ENCODE measurements at regions not wholly inside any gene's neighbourhood (a gene's known extent, or its start where the extent isn't known, plus 50 kb on each side); places are given as distances from the start of the nearest gene placed in this dataset.

DNA sequence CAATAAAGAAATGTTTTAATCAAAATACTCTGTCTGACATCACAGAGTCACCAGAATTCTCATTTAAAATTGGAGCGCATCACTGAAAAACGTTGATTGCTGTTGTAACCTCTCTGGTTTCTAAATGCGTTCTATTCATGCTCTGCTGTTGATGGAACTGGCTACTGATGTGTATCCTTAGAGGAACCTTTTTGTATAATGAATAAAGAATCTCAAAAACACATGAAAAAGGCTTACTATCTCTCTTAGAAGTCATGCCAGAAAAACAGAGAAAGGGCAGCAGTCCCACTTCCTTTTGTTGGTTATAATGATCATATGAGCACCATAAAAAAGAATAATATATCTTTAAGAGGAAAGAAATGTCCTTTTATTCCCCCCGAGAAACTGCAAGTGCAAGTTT, 615.5 kb downstream of the TLE1 start:
- ATAC-seq (ENCODE audit: low read depth) (no peak), DNase-seq (ENCODE audit: low spot score) (no peak)
- no peaks in the 10 kb centered on the region for H3K36me3 ChIP-seq (ENCODE audit: low read depth)
- no peak overlapping the region for H3K27ac ChIP-seq (ENCODE audit: poor library complexity, severe bottlenecking)
- H3K9me3 ChIP-seq (ENCODE audit: severe bottlenecking) = no peaks in the 10 kb centered on the region
- no peak overlapping the region for H3K4me3 ChIP-seq (ENCODE audit: severe bottlenecking)
- no peak for TF ChIP-seq CTCF (IDR thresholded peaks at IDR 0.05; ENCODE audit: poor library complexity, severe bottlenecking)
- no peaks in the 10 kb centered on the region for H3K4me1 ChIP-seq (ENCODE audit: insufficient read depth, poor library complexity, severe bottlenecking)
- no peaks in the 10 kb centered on the region for H3K27me3 ChIP-seq (ENCODE audit: insufficient read depth, poor library complexity, severe bottlenecking)

DNA sequence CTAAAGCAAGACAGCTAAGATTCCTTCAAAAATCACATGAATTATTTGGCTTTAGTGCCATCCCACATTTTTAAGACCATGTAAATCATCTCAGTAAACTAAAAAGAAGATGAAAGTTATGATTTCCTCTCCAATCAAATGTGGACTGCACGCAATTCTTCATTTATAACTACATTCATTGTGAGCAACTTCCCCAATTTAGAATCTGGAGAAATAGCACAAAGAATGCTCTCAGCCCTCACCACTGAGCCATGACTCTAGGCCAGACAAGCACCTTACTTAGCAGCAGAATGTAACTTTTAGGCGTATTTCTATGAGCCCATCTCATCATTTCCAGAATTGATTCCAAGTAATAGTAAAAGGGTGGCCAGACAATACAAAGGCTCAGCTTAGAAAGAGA, 616.6 kb downstream of the TLE1 start:
- no peaks in the 10 kb centered on the region for H3K36me3 ChIP-seq (ENCODE audit: low read depth)
- H3K27ac ChIP-seq (ENCODE audit: poor library complexity, severe bottlenecking) = no peak overlapping the region
- H3K4me3 ChIP-seq (ENCODE audit: severe bottlenecking) = no peak overlapping the region
- no peaks in the 10 kb centered on the region for H3K4me1 ChIP-seq (ENCODE audit: insufficient read depth, poor library complexity, severe bottlenecking)
- no peaks in the 10 kb centered on the region for H3K27me3 ChIP-seq (ENCODE audit: insufficient read depth, poor library complexity, severe bottlenecking)
- H3K9me3 ChIP-seq (ENCODE audit: severe bottlenecking) = no peaks in the 10 kb centered on the region
- TF ChIP-seq CTCF (IDR thresholded peaks at IDR 0.05; ENCODE audit: poor library complexity, severe bottlenecking) = no peak
- ATAC-seq (ENCODE audit: low read depth) (no peak), DNase-seq (ENCODE audit: low spot score) (no peak)

GRCh38 chr9:81071108-81071507, 618.2 kb downstream of the TLE1 start:
- TF ChIP-seq CTCF (IDR thresholded peaks at IDR 0.05; ENCODE audit: poor library complexity, severe bottlenecking) = no peak
- no peaks in the 10 kb centered on the region for H3K9me3 ChIP-seq (ENCODE audit: severe bottlenecking)
- DNase-seq (ENCODE audit: low spot score) = no peak
- no peaks in the 10 kb centered on the region for H3K4me1 ChIP-seq (ENCODE audit: insufficient read depth, poor library complexity, severe bottlenecking)
- peak; percentile 90 for ATAC-seq (ENCODE audit: low read depth)
- H3K27me3 ChIP-seq (ENCODE audit: insufficient read depth, poor library complexity, severe bottlenecking) = no peaks in the 10 kb centered on the region
- H3K4me3 ChIP-seq (ENCODE audit: severe bottlenecking) = no peak overlapping the region
- no peaks in the 10 kb centered on the region for H3K36me3 ChIP-seq (ENCODE audit: low read depth)
- no peak overlapping the region for H3K27ac ChIP-seq (ENCODE audit: poor library complexity, severe bottlenecking)

DNA sequence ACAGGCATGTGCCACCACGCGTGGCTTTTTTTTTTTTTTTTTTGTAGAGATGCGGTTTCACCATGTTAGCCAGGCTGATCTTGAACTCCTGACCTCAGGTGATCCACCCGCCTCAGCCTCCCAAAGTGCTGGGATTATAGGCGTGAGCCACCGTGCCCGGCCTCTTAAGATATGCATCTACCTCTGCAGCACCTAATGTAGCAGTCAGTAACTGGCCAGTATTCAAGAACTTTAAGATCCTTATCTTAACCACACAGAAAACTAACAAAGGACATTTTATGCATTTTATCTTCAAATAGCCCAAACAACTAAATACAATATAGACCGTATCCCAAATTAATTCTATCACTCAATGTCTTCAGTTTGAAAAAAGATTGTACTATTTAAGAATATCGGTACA, 618.7 kb downstream of the TLE1 start:
- Histone ChIP-seq H3K36me3 (ENCODE audit: low read depth) (no peaks in the 10 kb centered on the region), H3K9me3 (ENCODE audit: severe bottlenecking) (no peaks in the 10 kb centered on the region), H3K27ac (ENCODE audit: poor library complexity, severe bottlenecking) (no peak overlapping the region), H3K4me1 (ENCODE audit: insufficient read depth, poor library complexity, severe bottlenecking) (no peaks in the 10 kb centered on the region), H3K4me3 (ENCODE audit: severe bottlenecking) (no peak overlapping the region), H3K27me3 (ENCODE audit: insufficient read depth, poor library complexity, severe bottlenecking) (no peaks in the 10 kb centered on the region)
- ATAC-seq (ENCODE audit: low read depth) (no peak), DNase-seq (ENCODE audit: low spot score) (no peak)
- no peak for TF ChIP-seq CTCF (IDR thresholded peaks at IDR 0.05; ENCODE audit: poor library complexity, severe bottlenecking)

DNA sequence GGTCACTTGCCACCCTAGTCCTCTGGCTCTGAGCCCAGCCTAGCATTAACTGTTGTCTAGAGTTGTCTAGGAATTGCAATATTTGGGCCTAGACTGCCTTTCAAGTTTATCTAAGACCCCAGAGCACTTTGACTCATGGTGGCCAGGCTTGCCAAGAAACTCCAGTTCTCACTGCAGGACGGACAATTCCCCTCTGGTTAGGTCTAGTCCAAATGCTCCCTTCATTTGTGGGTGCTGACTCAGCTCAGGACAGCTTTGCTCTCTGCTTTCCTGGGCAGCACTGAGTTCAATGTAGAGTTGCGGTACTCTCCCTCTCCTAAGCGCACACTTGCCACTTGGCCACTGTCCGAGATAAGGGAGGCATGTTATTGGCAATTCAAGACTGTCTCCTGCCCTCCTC, 619.4 kb downstream of the TLE1 start:
- DNase-seq (ENCODE audit: low spot score) = no peak
- Histone ChIP-seq H3K36me3 (ENCODE audit: low read depth) (no peaks in the 10 kb centered on the region), H3K4me1 (ENCODE audit: insufficient read depth, poor library complexity, severe bottlenecking) (no peaks in the 10 kb centered on the region), H3K27me3 (ENCODE audit: insufficient read depth, poor library complexity, severe bottlenecking) (no peaks in the 10 kb centered on the region), H3K9me3 (ENCODE audit: severe bottlenecking) (no peaks in the 10 kb centered on the region), H3K4me3 (ENCODE audit: severe bottlenecking) (no peak overlapping the region), H3K27ac (ENCODE audit: poor library complexity, severe bottlenecking) (no peak overlapping the region)
- TF ChIP-seq CTCF (IDR thresholded peaks at IDR 0.05; ENCODE audit: poor library complexity, severe bottlenecking) = no peak
- ATAC-seq (ENCODE audit: low read depth) = no peak

All from RWPE2 (cell line).